Mucosa of rectum (tissue), 2 donors: ENCODE measurements at regions not wholly inside any gene's neighbourhood (a gene's known extent, or its start where the extent isn't known, plus 50 kb on each side); places are given as distances from the start of the nearest gene placed in this dataset.

Source experiments
- H3K27ac ChIP-seq, 2 donors: one replicate each; pipeline ENCODE4 v1.7.0; 2013; ENCODE audit warnings: inconsistent platforms in 2 of 2, low read depth in 2 of 2, low read length in 2 of 2
- H3K27me3 ChIP-seq, 2 donors: one replicate each; pipeline ENCODE4 v1.7.0; 2013; ENCODE audit warnings: low read length in 2 of 2; ENCODE audit not compliant: control insufficient read depth in 2 of 2, insufficient read depth in 2 of 2
- H3K36me3 ChIP-seq, 2 donors: one replicate each; pipeline ENCODE4 v1.7.0; 2013; ENCODE audit warnings: low read length in 2 of 2; ENCODE audit not compliant: control insufficient read depth in 2 of 2, insufficient read depth in 2 of 2
- H3K4me1 ChIP-seq, 2 donors: one replicate each; pipeline ENCODE4 v1.7.0; 2013; ENCODE audit warnings: low read length in 2 of 2, mild to moderate bottlenecking in 1 of 2; ENCODE audit not compliant: control insufficient read depth in 2 of 2, insufficient read depth in 2 of 2
- H3K4me3 ChIP-seq, 2 donors: one replicate each; pipeline ENCODE4 v1.7.0; 2013; ENCODE audit warnings: low read length in 2 of 2
- H3K9ac ChIP-seq, 2 donors: one replicate each; pipeline ENCODE4 v1.7.0; 2013; ENCODE audit warnings: low read length in 2 of 2, low read depth in 1 of 2, mild to moderate bottlenecking in 1 of 2
- H3K9me3 ChIP-seq, 2 donors: one replicate each; pipeline ENCODE4 v1.7.0; 2013; ENCODE audit warnings: low read length in 2 of 2; ENCODE audit not compliant: control insufficient read depth in 2 of 2
- donor health status: healthy.
- donor health status: Normal muscosa, but diverticular disease.

DNA sequence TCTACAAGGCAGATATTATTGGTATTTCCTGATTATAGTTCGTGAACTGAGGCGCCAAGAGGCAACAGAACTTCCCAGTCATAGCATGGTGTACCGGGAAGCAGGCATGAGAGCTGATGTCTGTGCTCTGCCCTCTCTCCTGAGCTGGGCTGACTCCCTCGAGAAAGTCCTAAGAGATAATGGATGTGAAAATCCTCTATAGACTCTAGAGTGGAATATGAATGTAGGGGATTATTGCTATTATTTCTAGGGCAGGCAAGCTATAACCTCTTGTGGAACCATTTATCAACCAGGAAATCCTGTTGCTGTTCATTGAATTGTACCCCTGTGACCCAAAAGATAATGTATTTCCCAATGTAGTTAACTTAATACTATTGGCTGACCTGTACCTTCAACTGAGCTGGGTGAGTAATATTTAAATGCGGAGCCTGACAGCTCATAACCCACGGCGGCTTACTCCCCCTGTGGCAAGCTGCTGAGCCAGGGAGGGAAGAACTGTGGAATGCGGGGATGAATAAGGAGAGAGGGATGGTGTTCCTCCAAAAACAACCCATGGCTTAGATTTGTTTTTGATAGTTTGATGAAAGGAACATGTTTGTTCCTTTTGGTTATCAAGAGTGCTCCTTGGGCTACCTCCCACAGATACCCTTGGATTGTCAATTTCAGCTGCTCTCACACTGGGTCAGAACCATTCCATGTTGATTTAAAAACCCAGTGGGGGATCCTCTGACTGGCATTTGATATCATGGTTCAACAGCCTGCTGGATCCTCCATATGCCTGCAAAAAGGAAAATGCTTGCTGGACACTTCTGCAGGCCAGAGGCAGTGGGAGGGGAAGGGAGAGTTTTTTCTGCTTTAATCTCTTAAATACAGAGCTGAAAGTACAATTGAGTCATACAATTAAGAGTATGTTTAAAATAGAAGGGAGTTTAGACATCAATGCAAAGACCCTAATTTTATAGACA, 339.0 kb upstream of the BOD1L1 start:
- Histone ChIP-seq H3K9ac (no peak overlapping the region), H3K27me3 (no peaks in the 10 kb centered on the region), H3K27ac (no peak overlapping the region), H3K4me3 (no peak overlapping the region), H3K4me1 (no peaks in the 10 kb centered on the region), H3K9me3 (no peaks in the 10 kb centered on the region), H3K36me3 (no peaks in the 10 kb centered on the region)

- H3K27ac ChIP-seq: no peak overlapping the region
- no peak overlapping the region for H3K4me3 ChIP-seq
- no peaks in the 10 kb centered on the region for H3K27me3 ChIP-seq
- no peaks in the 10 kb centered on the region for H3K9me3 ChIP-seq
- H3K36me3 ChIP-seq: no peaks in the 10 kb centered on the region
- H3K4me1 ChIP-seq: no peaks in the 10 kb centered on the region
- H3K9ac ChIP-seq: no peak overlapping the region
Measured at GRCh38 chr4:13968723-13969122, 341.2 kb upstream of the BOD1L1 start.

DNA sequence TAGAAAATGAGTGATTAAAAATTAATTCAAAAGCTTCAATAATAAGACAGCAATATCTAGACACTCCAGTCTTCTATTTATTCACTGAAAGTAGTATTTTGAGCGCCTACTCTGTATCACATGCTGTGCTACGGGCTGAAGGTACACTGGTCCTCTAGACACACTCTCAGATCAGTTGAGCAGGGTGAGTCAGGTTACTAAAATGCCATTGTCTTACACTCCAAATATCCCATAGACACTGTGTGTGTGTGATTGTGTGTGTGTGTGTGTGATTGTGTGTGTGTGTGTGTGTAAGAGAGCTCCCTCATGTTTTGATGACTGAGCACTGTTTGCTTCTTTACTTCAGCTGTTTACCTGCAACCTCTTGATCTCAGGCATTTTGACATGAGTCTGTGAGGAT, 342.8 kb upstream of the BOD1L1 start:
- Histone ChIP-seq H3K4me1 (no peaks in the 10 kb centered on the region), H3K27ac (no peak overlapping the region), H3K9me3 (no peaks in the 10 kb centered on the region), H3K9ac (no peak overlapping the region), H3K27me3 (no peaks in the 10 kb centered on the region), H3K4me3 (no peak overlapping the region), H3K36me3 (no peaks in the 10 kb centered on the region)

GRCh38 chr4:13977746-13978145, 350.2 kb upstream of the BOD1L1 start:
- no peak overlapping the region for H3K27ac ChIP-seq
- H3K36me3 ChIP-seq: no peaks in the 10 kb centered on the region
- no peaks in the 10 kb centered on the region for H3K4me1 ChIP-seq
- no peaks in the 10 kb centered on the region for H3K27me3 ChIP-seq
- no peak overlapping the region for H3K4me3 ChIP-seq
- H3K9ac ChIP-seq: no peak overlapping the region
- no peaks in the 10 kb centered on the region for H3K9me3 ChIP-seq

DNA sequence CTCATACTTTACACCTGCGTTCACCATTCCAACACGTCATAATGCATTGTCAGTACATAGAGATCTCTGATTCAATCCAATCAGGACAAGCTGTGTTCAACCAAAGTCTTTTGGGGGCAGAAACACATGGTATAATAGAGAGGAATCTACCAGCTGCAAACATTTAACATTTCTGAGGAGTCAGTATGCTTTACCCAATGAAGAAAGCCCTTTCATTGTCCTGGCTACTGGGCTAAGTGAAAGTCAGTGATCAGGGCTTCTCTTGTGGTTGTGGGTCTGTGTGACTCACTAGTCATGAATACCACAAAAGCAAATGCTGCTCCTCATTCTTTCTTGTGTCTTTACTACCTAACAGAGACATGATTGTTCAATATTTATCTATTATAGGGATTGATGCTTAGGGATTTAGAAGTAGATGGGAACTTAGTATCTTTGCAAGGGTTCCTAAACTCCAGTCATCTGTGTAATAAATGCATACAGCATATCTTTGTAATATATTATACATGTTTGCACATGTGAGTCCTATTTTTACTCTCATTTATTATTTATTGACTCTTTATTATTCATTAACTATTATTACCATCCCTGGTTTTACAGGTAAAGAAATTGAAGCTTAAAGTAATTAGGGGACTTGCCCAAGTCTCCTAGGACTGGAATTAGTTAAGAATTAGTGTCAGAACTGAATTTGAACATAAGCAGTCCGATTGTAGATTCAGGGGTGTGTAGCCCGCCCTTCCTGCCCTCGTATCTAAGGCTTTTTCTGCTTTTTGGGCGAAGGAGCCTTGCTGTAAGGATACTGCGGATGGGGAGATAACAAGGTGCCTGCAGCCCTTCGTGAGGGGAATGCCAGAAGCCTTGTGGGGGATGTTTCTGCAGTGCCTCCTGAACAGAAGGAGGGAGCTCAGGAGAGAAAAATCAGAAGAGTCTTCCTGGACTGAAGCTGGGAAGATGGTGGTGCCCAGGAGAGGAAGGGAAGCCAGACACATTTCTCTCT, 353.1 kb upstream of the BOD1L1 start:
- H3K36me3 ChIP-seq: no peaks in the 10 kb centered on the region
- H3K9me3 ChIP-seq: no peaks in the 10 kb centered on the region
- H3K4me1 ChIP-seq: no peaks in the 10 kb centered on the region
- no peak overlapping the region for H3K4me3 ChIP-seq
- H3K27me3 ChIP-seq: no peaks in the 10 kb centered on the region
- no peak overlapping the region for H3K27ac ChIP-seq
- H3K9ac ChIP-seq: no peak overlapping the region

DNA sequence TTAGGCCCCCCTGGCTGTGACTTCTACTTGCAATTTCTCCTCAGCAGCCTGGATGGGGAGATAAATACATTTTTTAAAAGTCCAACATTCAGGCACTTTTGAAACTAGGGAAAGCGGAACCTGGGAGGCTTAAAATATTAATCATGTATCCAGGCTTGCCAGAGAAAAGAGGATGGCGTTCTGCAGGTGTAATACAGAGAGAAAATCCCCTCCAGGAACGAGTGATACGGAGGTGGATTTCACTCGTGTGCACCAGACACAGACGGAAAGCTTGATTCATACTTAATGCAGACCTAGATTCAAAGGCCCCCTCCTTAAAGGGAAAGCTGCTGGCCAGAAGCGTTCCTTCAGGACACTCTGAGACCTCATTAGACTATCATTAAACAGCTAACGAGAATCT, 354.0 kb upstream of the BOD1L1 start:
- Histone ChIP-seq H3K9me3 (no peaks in the 10 kb centered on the region), H3K27ac (no peak overlapping the region), H3K4me1 (no peaks in the 10 kb centered on the region), H3K27me3 (no peaks in the 10 kb centered on the region), H3K36me3 (no peaks in the 10 kb centered on the region), H3K9ac (no peak overlapping the region), H3K4me3 (no peak overlapping the region)

- Histone ChIP-seq H3K4me1 (no peaks in the 10 kb centered on the region), H3K9me3 (no peaks in the 10 kb centered on the region), H3K27ac (no peak overlapping the region), H3K36me3 (no peaks in the 10 kb centered on the region), H3K4me3 (no peak overlapping the region), H3K27me3 (no peaks in the 10 kb centered on the region), H3K9ac (no peak overlapping the region)
Measured at GRCh38 chr4:13982010-13982409, 354.5 kb upstream of the BOD1L1 start.

GRCh38 chr4:13983189-13983790, 355.8 kb upstream of the BOD1L1 start:
- Histone ChIP-seq H3K36me3 (no peaks in the 10 kb centered on the region), H3K9me3 (no peaks in the 10 kb centered on the region), H3K27me3 (no peaks in the 10 kb centered on the region), H3K9ac (no peak overlapping the region), H3K4me3 (no peak overlapping the region), H3K27ac (no peak overlapping the region), H3K4me1 (no peaks in the 10 kb centered on the region)

- no peaks in the 10 kb centered on the region for H3K27me3 ChIP-seq
- H3K36me3 ChIP-seq: no peaks in the 10 kb centered on the region
- H3K9me3 ChIP-seq: no peaks in the 10 kb centered on the region
- no peak overlapping the region for H3K4me3 ChIP-seq
- no peaks in the 10 kb centered on the region for H3K4me1 ChIP-seq
- no peak overlapping the region for H3K27ac ChIP-seq
- no peak overlapping the region for H3K9ac ChIP-seq
Measured at GRCh38 chr4:13984991-13985800, 357.7 kb upstream of the BOD1L1 start.
